OCI-LY7 (cell line): ENCODE measurements at regions not wholly inside any gene's neighbourhood (a gene's known extent, or its start where the extent isn't known, plus 50 kb on each side); places are given as distances from the start of the nearest gene placed in this dataset.

ENCODE experiments used
- BruUV-seq: library from RNA; stranded (reverse); fragments of 400-500 nt; replicated peaks from 2 replicates; lab custom pipeline; 2021; lab: Mats Ljungman, UMichigan
- CTCF ChIA-PET: fragments of 300-600 bp; sonication (Branson Sonifier 250); formaldehyde crosslinking; loops from one replicate; lab custom pipeline; 2022; ENCODE audit warnings: antibody characterized with exemption; ENCODE audit not compliant: unreplicated experiment; lab: Charles Lee
- POLR2A ChIA-PET: fragments of 300-600 bp; sonication (Branson Sonifier 250); formaldehyde crosslinking; loops from one replicate; lab custom pipeline; 2022; ENCODE audit warnings: antibody characterized with exemption; lab: Charles Lee
- DNase-seq: peaks from one replicate; pipeline ENCODE4 v3.0.0-alpha.2; 2015; ENCODE audit warnings: low spot score
- H2AFZ ChIP-seq: fragments of 200-600 bp; sonication (generic), shearing (Covaris generic); 2 replicates; pipeline ENCODE4 v1.6.1; 2014; ENCODE audit warnings: mild to moderate bottlenecking, antibody characterized with exemption, low read length, moderate library complexity
- H3K27ac ChIP-seq: fragments of 200-600 bp; sonication (generic); 2 replicates; pipeline ENCODE4 v1.5.1; 2014; ENCODE audit warnings: mixed run types, low read depth, mild to moderate bottlenecking, moderate library complexity, low read length, inconsistent platforms; ENCODE audit not compliant: poor library complexity, severe bottlenecking
- H3K36me3 ChIP-seq: fragments of 200-600 bp; sonication (generic); 2 replicates; pipeline ENCODE4 v1.6.1; 2014; ENCODE audit warnings: mild to moderate bottlenecking, antibody characterized with exemption, low read length, moderate library complexity, mixed read lengths; ENCODE audit not compliant: insufficient read depth
- H3K4me1 ChIP-seq: fragments of 200-600 bp; sonication (generic); 2 replicates; pipeline ENCODE4 v1.5.1; 2014; ENCODE audit warnings: mild to moderate bottlenecking, low read length; ENCODE audit not compliant: insufficient read depth, poor library complexity, severe bottlenecking
- H3K4me2 ChIP-seq: fragments of 200-600 bp; sonication (generic); 2 replicates; pipeline ENCODE4 v1.6.1; 2014; ENCODE audit warnings: mild to moderate bottlenecking, low read length
- H3K4me3 ChIP-seq: fragments of 200-600 bp; sonication (generic); 2 replicates; pipeline ENCODE4 v1.5.1; 2014; ENCODE audit warnings: mild to moderate bottlenecking, low read depth, low read length; ENCODE audit not compliant: poor library complexity, severe bottlenecking
- H3K79me2 ChIP-seq: fragments of 200-600 bp; sonication (generic); 2 replicates; pipeline ENCODE4 v1.6.1; 2016; ENCODE audit warnings: low read depth, mild to moderate bottlenecking, low read length, moderate library complexity, mixed read lengths; ENCODE audit not compliant: insufficient read depth
- H3K9me2 ChIP-seq: fragments of 200-600 bp; sonication (generic); 2 replicates; pipeline ENCODE4 v1.6.1; 2016; ENCODE audit warnings: mild to moderate bottlenecking, low read length, mixed read lengths; ENCODE audit not compliant: insufficient read depth
- H3K9me3 ChIP-seq: fragments of 200-600 bp; sonication (generic); 2 replicates; pipeline ENCODE4 v1.6.1; 2014; ENCODE audit warnings: mild to moderate bottlenecking, mixed run types, low read length, mixed read lengths
- H4K20me1 ChIP-seq: fragments of 200-600 bp; sonication (generic); 2 replicates; pipeline ENCODE4 v1.6.1; 2014; ENCODE audit warnings: mild to moderate bottlenecking, antibody characterized with exemption, low read length, moderate library complexity, mixed read lengths; ENCODE audit not compliant: insufficient read depth
- EZH2phosphoT487 ChIP-seq: fragments of 200-600 bp; sonication (generic); IDR thresholded peaks from 2 replicates; pipeline ENCODE4 v1.6.1; 2018; ENCODE audit warnings: low read depth, borderline replicate concordance, mild to moderate bottlenecking, mixed run types, antibody characterized with exemption, low read length, moderate library complexity, mixed read lengths
- intact Hi-C: fragments of 100-400 bp; cut with micrococcal nuclease; formaldehyde crosslinking; loops from one replicate; pipeline ENCODE4 v1.10.0; 2022; ENCODE audit not compliant: unreplicated experiment
- TF ChIP-seq, protein P1 (sequence below): fragments of 200-600 bp; sonication (generic); conservative IDR thresholded peaks from 2 replicates; pipeline ENCODE4 v1.5.1; 2014; ENCODE audit warnings: mild to moderate bottlenecking, antibody characterized with exemption, low read length, moderate library complexity, mixed read lengths

DNA sequence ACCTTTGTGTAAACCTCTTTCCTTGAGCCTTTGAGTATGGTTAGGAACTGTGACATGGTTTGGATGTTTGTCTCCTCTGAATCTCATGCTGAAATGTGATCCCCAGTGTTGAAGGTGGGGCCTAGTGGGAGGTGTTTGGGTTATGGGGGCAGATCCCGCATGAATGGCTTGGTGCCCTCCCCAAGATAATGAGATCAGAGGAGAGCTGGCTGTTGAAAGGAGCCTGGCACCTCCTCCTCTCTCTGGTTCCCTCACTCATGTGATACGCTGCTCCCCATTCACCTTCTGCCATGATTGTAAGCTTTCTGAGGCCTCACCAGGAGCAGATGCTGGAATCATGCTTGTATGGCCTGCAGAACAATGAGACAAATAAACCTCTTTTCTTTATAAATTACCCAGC, 1110.2 kb downstream of the CDH11 start:
- Histone ChIP-seq H3K9me2 (no peaks in the 10 kb centered on the region), H3K4me1 (peaks cover 9% of the 10 kb centered on the region), H3K4me3 (no peak overlapping the region), H3K79me2 (no peaks in the 10 kb centered on the region), H4K20me1 (no peaks in the 10 kb centered on the region), H3K9me3 (no peaks in the 10 kb centered on the region), H2AFZ (peak overlapping the region; percentile 33; the same call in 1 of the 2 replicates), H3K36me3 (no peaks in the 10 kb centered on the region), H3K4me2 (no peak overlapping the region), H3K27ac (no peak overlapping the region)
- POLR2A ChIA-PET = interaction anchor here (0.6 kb wide), 2 partner anchors 428 to 647 kb away, joined by 3 to 5 read pairs; no protein-coding TSS in a partner anchor
- DNase-seq = no peak
- TF ChIP-seq, protein P1, sequence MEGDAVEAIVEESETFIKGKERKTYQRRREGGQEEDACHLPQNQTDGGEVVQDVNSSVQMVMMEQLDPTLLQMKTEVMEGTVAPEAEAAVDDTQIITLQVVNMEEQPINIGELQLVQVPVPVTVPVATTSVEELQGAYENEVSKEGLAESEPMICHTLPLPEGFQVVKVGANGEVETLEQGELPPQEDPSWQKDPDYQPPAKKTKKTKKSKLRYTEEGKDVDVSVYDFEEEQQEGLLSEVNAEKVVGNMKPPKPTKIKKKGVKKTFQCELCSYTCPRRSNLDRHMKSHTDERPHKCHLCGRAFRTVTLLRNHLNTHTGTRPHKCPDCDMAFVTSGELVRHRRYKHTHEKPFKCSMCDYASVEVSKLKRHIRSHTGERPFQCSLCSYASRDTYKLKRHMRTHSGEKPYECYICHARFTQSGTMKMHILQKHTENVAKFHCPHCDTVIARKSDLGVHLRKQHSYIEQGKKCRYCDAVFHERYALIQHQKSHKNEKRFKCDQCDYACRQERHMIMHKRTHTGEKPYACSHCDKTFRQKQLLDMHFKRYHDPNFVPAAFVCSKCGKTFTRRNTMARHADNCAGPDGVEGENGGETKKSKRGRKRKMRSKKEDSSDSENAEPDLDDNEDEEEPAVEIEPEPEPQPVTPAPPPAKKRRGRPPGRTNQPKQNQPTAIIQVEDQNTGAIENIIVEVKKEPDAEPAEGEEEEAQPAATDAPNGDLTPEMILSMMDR = no peak
- no peak for TF ChIP-seq EZH2phosphoT487
- CTCF ChIA-PET = no interaction called here
- BruUV-seq = no TSS peak
- intact Hi-C loops = no loop called here

DNA sequence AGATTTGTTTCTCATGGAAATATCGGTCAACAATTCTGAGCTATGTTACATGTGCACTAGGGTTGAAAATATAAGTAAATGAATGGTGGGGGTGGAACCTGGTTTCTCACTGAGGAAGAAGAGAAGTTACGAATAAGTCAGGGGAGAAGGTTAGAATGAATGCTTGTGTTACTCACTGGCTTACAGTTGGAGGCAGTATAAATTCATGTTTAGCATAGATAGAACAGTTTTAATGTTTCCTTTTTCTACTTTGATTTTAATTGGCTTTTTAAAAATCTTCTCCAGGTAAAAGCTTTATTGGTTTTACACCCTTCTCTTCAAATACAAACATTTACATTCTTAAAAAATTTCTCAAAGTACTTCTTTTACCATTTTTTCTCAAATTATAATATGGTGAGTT, 1113.7 kb downstream of the CDH11 start:
- no TSS peak for BruUV-seq
- POLR2A ChIA-PET = interaction anchor here (1.5 kb wide), 1 partner anchor 10 kb away, joined by 3 read pairs; no protein-coding TSS in a partner anchor
- DNase-seq = no peak
- Histone ChIP-seq H3K36me3 (no peaks in the 10 kb centered on the region), H3K4me3 (no peak overlapping the region), H3K27ac (no peak overlapping the region), H2AFZ (0 out of 2 replicates have a peak overlapping the region, but pooled peaks have one; percentile 5), H3K79me2 (no peaks in the 10 kb centered on the region), H3K9me2 (no peaks in the 10 kb centered on the region), H3K9me3 (no peaks in the 10 kb centered on the region), H3K4me1 (no peaks in the 10 kb centered on the region), H3K4me2 (no peak overlapping the region), H4K20me1 (no peaks in the 10 kb centered on the region)
- CTCF ChIA-PET = no interaction called here
- TF ChIP-seq, protein P1 = peak; percentile 55; the same call in 1 of the 2 replicates
- no peak for TF ChIP-seq EZH2phosphoT487
- intact Hi-C loops = no loop called here

DNA sequence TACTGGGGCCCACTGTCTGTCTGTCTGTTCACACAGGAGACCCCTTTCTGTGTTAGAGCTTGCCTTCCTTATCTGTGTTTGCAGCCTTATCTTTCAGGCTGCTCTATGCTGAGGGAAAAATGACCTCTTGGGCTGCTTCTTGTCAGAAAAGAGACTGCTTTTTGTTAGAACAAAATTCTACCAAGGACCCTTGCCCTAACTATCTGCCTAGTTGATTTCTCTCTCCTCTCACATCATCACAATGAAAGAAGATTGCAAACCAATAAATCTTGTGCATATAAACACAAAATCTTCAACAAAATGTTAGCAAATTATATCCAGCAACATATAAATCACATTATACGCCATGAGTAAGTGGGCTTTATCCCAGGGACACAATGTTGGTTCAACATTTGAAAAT, 1117.7 kb downstream of the CDH11 start:
- TF ChIP-seq, protein P1 = no peak
- no peak for TF ChIP-seq EZH2phosphoT487
- Histone ChIP-seq H3K36me3 (no peaks in the 10 kb centered on the region), H3K79me2 (no peaks in the 10 kb centered on the region), H3K4me1 (no peaks in the 10 kb centered on the region), H2AFZ (peak overlapping the region; percentile 46; the same call in 1 of the 2 replicates), H3K27ac (no peak overlapping the region), H3K4me3 (no peak overlapping the region), H3K9me3 (no peaks in the 10 kb centered on the region), H3K4me2 (no peak overlapping the region), H4K20me1 (no peaks in the 10 kb centered on the region), H3K9me2 (no peaks in the 10 kb centered on the region)
- BruUV-seq = no TSS peak
- no peak for DNase-seq
- intact Hi-C loops = no loop called here
- ChIA-PET CTCF (no interaction called here), POLR2A (no interaction called here)
